ENCODE measurements at regions not wholly inside any gene's neighbourhood (a gene's known extent, or its start where the extent isn't known, plus 50 kb on each side); places are given as distances from the start of the nearest gene placed in this dataset.
"Not testable (repeated sequence)": the region's sequence is repeated elsewhere in the genome, so short reads cannot be mapped to it uniquely, and the experiment has no call there.

- CTCF ChIA-PET: no interaction called here
- no peak overlapping the region for H3K4me3 ChIP-seq (ENCODE audit: low read depth, low read length)
- Mint-ChIP-seq H3K27me3 (ENCODE audit: insufficient read depth, unreplicated experiment) (no peaks in the 10 kb centered on the region), H3K9me3 (ENCODE audit: unreplicated experiment) (peaks cover 15% of the 10 kb centered on the region), H3K27ac (ENCODE audit: unreplicated experiment) (no peak overlapping the region), H3K36me3 (ENCODE audit: insufficient read depth, unreplicated experiment) (no peaks in the 10 kb centered on the region), H3K4me1 (ENCODE audit: low read depth, unreplicated experiment) (no peaks in the 10 kb centered on the region), H3K4me3 (ENCODE audit: unreplicated experiment) (no peak overlapping the region)
- DNase-seq: no peak
- no peaks in the 10 kb centered on the region for H3K27me3 ChIP-seq (replicated peaks; ENCODE audit: control insufficient read depth, insufficient read depth, low read length)
- H3K9me3 ChIP-seq: no peaks in the 10 kb centered on the region
- H3K36me3 ChIP-seq (ENCODE audit: control insufficient read depth, insufficient read depth, low read length): no peaks in the 10 kb centered on the region
- H3K4me1 ChIP-seq: no peaks in the 10 kb centered on the region
- no TSS peak for BruUV-seq (replicated peaks)
- no peak for TF ChIP-seq CTCF (IDR thresholded peaks at IDR 0.05; ENCODE audit: insufficient read depth in 1 of 2, low read depth in 1 of 2, low read length in 1 of 2, severe bottlenecking in 1 of 2, unreplicated experiment in 1 of 2)
- POLR2A ChIA-PET: no interaction called here
- intact Hi-C loops (cut with micrococcal nuclease; ENCODE audit: unreplicated experiment): no loop called here
These were observed 53.2 kb upstream of the SH3BP4 start for GRCh38 chr2:234898534-234899053.

- peak; percentile 45 to 48 for DNase-seq
- H3K4me1 Mint-ChIP-seq (ENCODE audit: low read depth, unreplicated experiment); CTCF ChIA-PET: not testable (repeated sequence)
These were observed 63.4 kb upstream of the SH3BP4 start for GRCh38 chr2:234888442-234888841.

GRCh38 chr2:234887195-234887594 is 64.6 kb upstream of the SH3BP4 start:
- H3K4me3 ChIP-seq (ENCODE audit: low read depth, low read length): no peak overlapping the region
- POLR2A ChIA-PET: no interaction called here

More at GRCh38 chr2:234888442-234888841, 63.4 kb upstream of the SH3BP4 start:
- H3K9me3 ChIP-seq; H3K27me3 Mint-ChIP-seq (ENCODE audit: insufficient read depth, unreplicated experiment); H3K9me3 Mint-ChIP-seq (ENCODE audit: unreplicated experiment); POLR2A ChIA-PET; H3K36me3 ChIP-seq (ENCODE audit: control insufficient read depth, insufficient read depth, low read length); BruUV-seq (replicated peaks); intact Hi-C loops (cut with micrococcal nuclease; ENCODE audit: unreplicated experiment); H3K36me3 Mint-ChIP-seq (ENCODE audit: insufficient read depth, unreplicated experiment); H3K27me3 ChIP-seq (replicated peaks; ENCODE audit: control insufficient read depth, insufficient read depth, low read length): not testable (repeated sequence)
- H3K4me1 ChIP-seq: peaks cover 14% of the 10 kb centered on the region
- peak overlapping the region; percentile 71 for H3K4me3 Mint-ChIP-seq (ENCODE audit: unreplicated experiment)
- H3K27ac Mint-ChIP-seq (ENCODE audit: unreplicated experiment): peak overlapping the region; percentile 90
- peak overlapping the region; percentile 27 for H3K4me3 ChIP-seq (ENCODE audit: low read depth, low read length)

More at GRCh38 chr2:234887195-234887594, 64.6 kb upstream of the SH3BP4 start:
- Histone ChIP-seq H3K9me3 (no peaks in the 10 kb centered on the region), H3K4me1 (peaks cover 14% of the 10 kb centered on the region), H3K27me3 (replicated peaks; ENCODE audit: control insufficient read depth, insufficient read depth, low read length) (no peaks in the 10 kb centered on the region), H3K36me3 (ENCODE audit: control insufficient read depth, insufficient read depth, low read length) (no peaks in the 10 kb centered on the region)
- DNase-seq: no peak
- Mint-ChIP-seq H3K27ac (ENCODE audit: unreplicated experiment) (peak overlapping the region; percentile 90), H3K36me3 (ENCODE audit: insufficient read depth, unreplicated experiment) (peaks cover 6% of the 10 kb centered on the region), H3K9me3 (ENCODE audit: unreplicated experiment) (no peaks in the 10 kb centered on the region), H3K27me3 (ENCODE audit: insufficient read depth, unreplicated experiment) (no peaks in the 10 kb centered on the region), H3K4me3 (ENCODE audit: unreplicated experiment) (peak overlapping the region; percentile 71), H3K4me1 (ENCODE audit: low read depth, unreplicated experiment) (peaks cover 4% of the 10 kb centered on the region)
- no peak for TF ChIP-seq CTCF (IDR thresholded peaks at IDR 0.05; ENCODE audit: insufficient read depth in 1 of 2, low read depth in 1 of 2, low read length in 1 of 2, severe bottlenecking in 1 of 2, unreplicated experiment in 1 of 2)
- CTCF ChIA-PET: no interaction called here
- BruUV-seq (replicated peaks): no TSS peak
- intact Hi-C loops (cut with micrococcal nuclease; ENCODE audit: unreplicated experiment): no loop called here
